H1 (cell line): ENCODE measurements at regions not wholly inside any gene's neighbourhood (a gene's known extent, or its start where the extent isn't known, plus 50 kb on each side); places are given as distances from the start of the nearest gene placed in this dataset.
A peak's percentile ranks its signal among the peaks of the same experiment; 100 is the strongest.

Experiments used
- CTCF ChIA-PET: fragments of 300-600 bp; sonication (Branson Sonifier 250); formaldehyde crosslinking; loops from one replicate; lab custom pipeline; 2021; ENCODE audit not compliant: partially characterized antibody; lab: Charles Lee
- POLR2A ChIA-PET: fragments of 300-600 bp; sonication (Branson Sonifier 250); formaldehyde crosslinking; loops from one replicate; lab custom pipeline; 2021; ENCODE audit warnings: inconsistent platforms; ENCODE audit not compliant: partially characterized antibody; lab: Charles Lee
- DNase-seq, 2 experiments: peaks; one replicate each; pipeline versions ENCODE4 v3.0.0 to v3.0.0-alpha.2; 2010 to 2022; ENCODE audit warnings: low spot score in 2 of 2, low read depth in 1 of 2, mixed read lengths in 1 of 2
- FAIRE-seq: peaks from 2 replicates; lab custom pipeline; 2011; peaks lifted over from hg19 to GRCh38; lab: Jason Lieb, UNC
- H2AFZ ChIP-seq: 2 replicates; pipeline ENCODE4 v1.8.1; 2012; ENCODE audit warnings: low read length, inconsistent platforms
- H2AK5ac ChIP-seq: 2 replicates; pipeline ENCODE4 v1.6.1; 2013; ENCODE audit warnings: low read depth, low read length
- H2BK120ac ChIP-seq: replicated peaks from 2 replicates; pipeline ENCODE3; 2013; ENCODE audit warnings: low read depth, low read length, inconsistent platforms
- H2BK12ac ChIP-seq: 2 replicates; pipeline ENCODE4 v1.6.1; 2013; ENCODE audit warnings: low read depth, low read length
- H2BK15ac ChIP-seq: 2 replicates; pipeline ENCODE4 v1.6.1; 2013; ENCODE audit warnings: low read length
- H2BK20ac ChIP-seq: 2 replicates; pipeline ENCODE4 v1.6.1; 2013; ENCODE audit warnings: low read length
- H2BK5ac ChIP-seq: 2 replicates; pipeline ENCODE4 v1.6.1; 2013; ENCODE audit warnings: low read depth, low read length
- H3K14ac ChIP-seq: 2 replicates; pipeline ENCODE4 v1.6.1; 2013; ENCODE audit warnings: inconsistent platforms; ENCODE audit not compliant: insufficient read length
- H3K18ac ChIP-seq: 2 replicates; pipeline ENCODE4 v1.6.1; 2013; ENCODE audit warnings: low read length; ENCODE audit errors: extremely low read depth
- H3K23ac ChIP-seq: 2 replicates; pipeline ENCODE4 v1.6.1; 2013; ENCODE audit warnings: inconsistent platforms; ENCODE audit not compliant: insufficient read length
- H3K23me2 ChIP-seq: 2 replicates; pipeline ENCODE4 v1.6.1; 2013; ENCODE audit warnings: low read depth, low read length
- H3K27ac ChIP-seq: 2 replicates; pipeline ENCODE4 v1.6.1; 2011; ENCODE audit warnings: low read depth, low read length, inconsistent platforms
- H3K27me3 ChIP-seq, 4 experiments: replicated peaks in 1 of 4; 1 replicate in 1 of 4; 2 replicates in 3 of 4; pipeline versions ENCODE4 v1.6.1 to v1.8.1; 2011 to 2013; ENCODE audit warnings: low read length in 3 of 4, mild to moderate bottlenecking in 3 of 4, inconsistent platforms in 2 of 4, mixed read lengths in 2 of 4, moderate library complexity in 1 of 4; ENCODE audit not compliant: control insufficient read depth in 3 of 4, insufficient read depth in 3 of 4; ENCODE audit errors: extremely low read depth in 1 of 4
- H3K36me3 ChIP-seq, 4 experiments: 2 replicates each; pipeline versions ENCODE4 v1.6.1 to v1.8.1; 2011 to 2013; ENCODE audit warnings: mild to moderate bottlenecking in 4 of 4, low read length in 3 of 4, moderate library complexity in 2 of 4, control low read depth in 1 of 4, inconsistent platforms in 1 of 4; ENCODE audit not compliant: insufficient read depth in 4 of 4, control insufficient read depth in 2 of 4
- H3K4ac ChIP-seq: replicated peaks from 2 replicates; pipeline ENCODE3; 2013; ENCODE audit warnings: low read length, low read depth, mixed read lengths, inconsistent platforms; ENCODE audit not compliant: insufficient read length
- H3K4me1 ChIP-seq, 4 experiments: replicated peaks in 1 of 4; 1 replicate in 1 of 4; 2 replicates in 3 of 4; pipeline versions ENCODE4 v1.6.1 to v1.8.1; 2011 to 2013; ENCODE audit warnings: low read length in 3 of 4, inconsistent platforms in 2 of 4, mixed read lengths in 1 of 4; ENCODE audit not compliant: insufficient read depth in 4 of 4, control insufficient read depth in 3 of 4
- H3K4me2 ChIP-seq, 2 experiments: 2 replicates each; pipeline versions ENCODE4 v1.6.1 to v1.8.1; 2011 to 2013; ENCODE audit warnings: low read depth in 2 of 2, low read length in 2 of 2, control low read depth in 1 of 2, inconsistent platforms in 1 of 2, mild to moderate bottlenecking in 1 of 2; ENCODE audit not compliant: insufficient read depth in 1 of 2
- H3K4me3 ChIP-seq, 4 experiments: fragments of 200-600, 300-600 bp in 1 of 4; sonication (generic), shearing (Covaris generic), sonication (Bioruptor Twin) in 1 of 4; 2 replicates each; pipeline versions ENCODE4 v1.5.1 to v1.8.1; 2011 to 2016; ENCODE audit warnings: low read length in 4 of 4, low read depth in 3 of 4, control low read depth in 2 of 4, inconsistent platforms in 2 of 4, mild to moderate bottlenecking in 2 of 4, mixed read lengths in 1 of 4, moderate library complexity in 1 of 4; ENCODE audit not compliant: insufficient read depth in 2 of 4; ENCODE audit errors: extremely low read depth in 1 of 4
- H3K56ac ChIP-seq: replicated peaks from 2 replicates; pipeline ENCODE3; 2013; ENCODE audit warnings: low read depth, mild to moderate bottlenecking, mixed read lengths, low read length, inconsistent platforms; ENCODE audit not compliant: insufficient read length
- H3K79me1 ChIP-seq: 2 replicates; pipeline ENCODE4 v1.6.1; 2013; ENCODE audit warnings: low read depth, low read length, control low read depth
- H3K79me2 ChIP-seq, 2 experiments: 2 replicates each; pipeline versions ENCODE4 v1.6.1 to v1.8.1; 2012 to 2013; ENCODE audit warnings: low read length in 2 of 2, mild to moderate bottlenecking in 2 of 2, inconsistent platforms in 1 of 2; ENCODE audit not compliant: insufficient read depth in 2 of 2, control insufficient read depth in 1 of 2
- H3K9ac ChIP-seq, 4 experiments: replicated peaks in 1 of 4; 1 replicate in 1 of 4; 2 replicates in 3 of 4; pipeline versions ENCODE4 v1.6.1 to v1.8.1; 2011 to 2013; ENCODE audit warnings: low read depth in 3 of 4, low read length in 3 of 4, control low read depth in 2 of 4, mild to moderate bottlenecking in 2 of 4, moderate library complexity in 2 of 4, inconsistent platforms in 1 of 4; ENCODE audit errors: extremely low read depth in 1 of 4
- H3K9me3 ChIP-seq, 2 experiments: 2 replicates each; pipeline versions ENCODE4 v1.6.1 to v1.8.1; 2012 to 2013; ENCODE audit warnings: mild to moderate bottlenecking in 2 of 2, moderate library complexity in 2 of 2, control low read depth in 1 of 2, inconsistent platforms in 1 of 2, low read depth in 1 of 2, low read length in 1 of 2, mixed read lengths in 1 of 2; ENCODE audit not compliant: insufficient read depth in 2 of 2
- H4K20me1 ChIP-seq, 2 experiments: replicated peaks in 1 of 2; 2 replicates each; pipeline versions ENCODE3 to v1.8.1; 2011 to 2013; ENCODE audit warnings: inconsistent platforms in 2 of 2, low read length in 2 of 2, mild to moderate bottlenecking in 1 of 2; ENCODE audit not compliant: insufficient read depth in 2 of 2, control insufficient read depth in 1 of 2
- H4K5ac ChIP-seq: 2 replicates; pipeline ENCODE4 v1.6.1; 2013; ENCODE audit warnings: low read length, low read depth, mixed read lengths, inconsistent platforms; ENCODE audit not compliant: insufficient read length
- H4K8ac ChIP-seq: 2 replicates; pipeline ENCODE4 v1.8.0; 2013; ENCODE audit warnings: mild to moderate bottlenecking, moderate library complexity, low read length, inconsistent platforms; ENCODE audit not compliant: insufficient read depth; ENCODE audit errors: extremely low read depth
- H4K91ac ChIP-seq: replicated peaks from 2 replicates; pipeline ENCODE3; 2013; ENCODE audit warnings: low read length, mixed read lengths, inconsistent platforms; ENCODE audit not compliant: insufficient read length
- HDAC2 ChIP-seq, 2 experiments: fragments of 300-600 bp in 1 of 2; sonication (generic) in 1 of 2; IDR thresholded peaks; 2 replicates each; pipeline ENCODE4 v1.6.1; 2011 to 2012; ENCODE audit warnings: low read depth in 2 of 2, low read length in 2 of 2, mild to moderate bottlenecking in 2 of 2, moderate library complexity in 2 of 2, borderline replicate concordance in 1 of 2, inconsistent platforms in 1 of 2
- JUND ChIP-seq: IDR thresholded peaks from 2 replicates; pipeline ENCODE4 v1.6.1; 2011; ENCODE audit warnings: mild to moderate bottlenecking, improper control_type of control experiment, low read length
- RBBP5 ChIP-seq: IDR thresholded peaks from 2 replicates; pipeline ENCODE4 v1.7.1; 2012; ENCODE audit warnings: low read depth, mild to moderate bottlenecking, inconsistent platforms, low read length, moderate library complexity, borderline replicate concordance
- SIN3A ChIP-seq, 2 experiments: IDR thresholded peaks in 1 of 2; conservative IDR thresholded peaks in 1 of 2; 2 replicates each; pipeline ENCODE4 v1.6.1; 2011 to 2012; ENCODE audit warnings: low read length in 2 of 2, improper control_type of control experiment in 1 of 2, low read depth in 1 of 2, mild to moderate bottlenecking in 1 of 2
- WGBS, 2 experiments: shearing (Covaris generic) in 1 of 2; methylation state at CpG; one replicate each; pipeline versions ENCODE4 v1.1.6 to v1.1.7; 2013 to 2015; ENCODE audit warnings: low lambda C conversion rate in 2 of 2, mixed read lengths in 2 of 2, inconsistent platforms in 1 of 2, low coverage in 1 of 2, missing lambda C conversion rate in 1 of 2; ENCODE audit not compliant: insufficient replicate concordance in 2 of 2, insufficient coverage in 1 of 2, insufficient read length in 1 of 2; ENCODE audit errors: extremely low coverage in 1 of 2, missing lambda C conversion rate in 1 of 2; 5-methylcytosine and 5-hydroxymethylcytosine counted together

- FAIRE-seq: no peak
- Histone ChIP-seq H2BK120ac (no peak overlapping the region), H2AFZ (no peak overlapping the region), H2BK20ac (no peak overlapping the region), H2BK15ac (no peak overlapping the region), H3K14ac (no peak overlapping the region), H4K5ac (no peak overlapping the region), H3K27me3 (no peaks in the 10 kb centered on the region; a peak in 1 of 7 replicates), H3K4me1 (no peaks in the 10 kb centered on the region; a peak in 1 of 7 replicates), H3K4me2 (no peak overlapping the region), H3K23ac (no peak overlapping the region), H3K4ac (no peak overlapping the region), H3K36me3 (no peaks in the 10 kb centered on the region), H3K79me1 (no peaks in the 10 kb centered on the region), H3K9me3 (no peaks in the 10 kb centered on the region), H3K79me2 (no peaks in the 10 kb centered on the region), H2BK12ac (no peak overlapping the region), H3K23me2 (no peaks in the 10 kb centered on the region; the same call in 1 of the 2 replicates), H2BK5ac (no peak overlapping the region), H4K20me1 (peaks cover 0 to 2% of the 10 kb centered on the region in 2 experiments), H3K27ac (no peak overlapping the region), H2AK5ac (no peak overlapping the region), H4K8ac (no peak overlapping the region), H3K56ac (no peak overlapping the region), H3K4me3 (no peak overlapping the region), H3K18ac (no peak overlapping the region), H4K91ac (no peak overlapping the region), H3K9ac (no peak overlapping the region)
- TF ChIP-seq JUND: no peak
- no peak for TF ChIP-seq HDAC2 (IDR thresholded peaks at IDR 0.05; ENCODE audit: borderline replicate concordance in 1 of 2, low read depth in 2 of 2, low read length in 2 of 2)
- peak; percentile 61 to 66; a peak in 1 of 4 replicates for TF ChIP-seq SIN3A (conservative IDR thresholded peaks at IDR 0.05 in 1 of 2, IDR thresholded peaks at IDR 0.05 in 1 of 2; ENCODE audit: low read depth in 1 of 2, low read length in 2 of 2)
- no peak for TF ChIP-seq RBBP5
- POLR2A ChIA-PET: no interaction called here
- 72% methylated on average over 7 of the region's 7 CpGs; no CpG with 5 or more reads in 1 of the 2 experiments for WGBS, 2 experiments
- CTCF ChIA-PET: interaction anchor here (0.6 to 1.5 kb wide), 4 partner anchors 54 to 143 kb away, joined by 3 to 6 read pairs (median 3); no protein-coding TSS in a partner anchor
- DNase-seq: no peak
Measured at GRCh38 chr17:79338152-79338551, 263.5 kb downstream of the ENGASE start.
